GM12801 (cell line): ENCODE measurements at regions not wholly inside any gene's neighbourhood (a gene's known extent, or its start where the extent isn't known, plus 50 kb on each side); places are given as distances from the start of the nearest gene placed in this dataset.

Experiments
- TF ChIP-seq, protein P1 (sequence below): IDR thresholded peaks from one replicate; pipeline ENCODE4 v1.5.1; 2011; ENCODE audit warnings: control low read depth; ENCODE audit not compliant: insufficient read length; ENCODE audit errors: extremely low read depth

DNA sequence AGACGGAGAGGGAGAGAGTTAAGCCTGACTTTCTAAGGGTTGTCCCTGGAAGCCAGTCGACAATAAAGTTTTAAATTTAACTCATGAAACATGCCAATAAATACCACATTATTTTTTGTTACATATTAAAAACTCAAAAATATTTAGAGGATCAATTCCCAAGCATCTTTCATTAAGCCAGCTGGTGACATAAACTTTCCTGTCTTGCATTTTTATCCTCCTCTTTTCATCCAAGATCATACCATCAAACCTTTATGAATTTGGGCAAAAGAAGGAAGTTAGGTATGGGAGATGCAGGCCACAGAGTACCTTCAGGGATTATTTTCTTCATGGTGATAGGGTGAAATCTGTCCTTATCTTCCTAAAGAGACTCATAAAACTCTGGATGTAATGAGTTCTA, 178.3 kb upstream of the FBXL17 start:
- TF ChIP-seq, protein P1, sequence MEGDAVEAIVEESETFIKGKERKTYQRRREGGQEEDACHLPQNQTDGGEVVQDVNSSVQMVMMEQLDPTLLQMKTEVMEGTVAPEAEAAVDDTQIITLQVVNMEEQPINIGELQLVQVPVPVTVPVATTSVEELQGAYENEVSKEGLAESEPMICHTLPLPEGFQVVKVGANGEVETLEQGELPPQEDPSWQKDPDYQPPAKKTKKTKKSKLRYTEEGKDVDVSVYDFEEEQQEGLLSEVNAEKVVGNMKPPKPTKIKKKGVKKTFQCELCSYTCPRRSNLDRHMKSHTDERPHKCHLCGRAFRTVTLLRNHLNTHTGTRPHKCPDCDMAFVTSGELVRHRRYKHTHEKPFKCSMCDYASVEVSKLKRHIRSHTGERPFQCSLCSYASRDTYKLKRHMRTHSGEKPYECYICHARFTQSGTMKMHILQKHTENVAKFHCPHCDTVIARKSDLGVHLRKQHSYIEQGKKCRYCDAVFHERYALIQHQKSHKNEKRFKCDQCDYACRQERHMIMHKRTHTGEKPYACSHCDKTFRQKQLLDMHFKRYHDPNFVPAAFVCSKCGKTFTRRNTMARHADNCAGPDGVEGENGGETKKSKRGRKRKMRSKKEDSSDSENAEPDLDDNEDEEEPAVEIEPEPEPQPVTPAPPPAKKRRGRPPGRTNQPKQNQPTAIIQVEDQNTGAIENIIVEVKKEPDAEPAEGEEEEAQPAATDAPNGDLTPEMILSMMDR: no peak

DNA sequence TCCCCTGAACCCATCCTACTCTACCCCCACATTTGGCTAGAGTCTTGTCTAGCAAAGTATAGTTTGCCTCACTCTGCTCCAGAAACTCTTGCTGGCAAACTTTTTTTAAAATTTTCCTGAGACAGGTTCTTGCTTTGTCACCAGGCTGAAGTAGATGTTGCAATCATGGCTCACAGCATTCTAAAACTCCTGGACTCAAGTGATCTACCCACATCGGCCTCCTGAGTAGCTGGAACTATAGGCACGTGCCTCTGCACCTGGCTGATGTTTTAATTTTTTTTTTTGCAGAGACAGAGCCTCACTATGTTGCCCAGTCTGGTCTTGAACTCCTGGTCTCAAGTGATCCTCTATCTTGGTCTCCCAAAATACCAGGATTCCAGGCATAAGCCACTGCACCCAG, 175.8 kb upstream of the FBXL17 start:
- TF ChIP-seq, protein P1: no peak

DNA sequence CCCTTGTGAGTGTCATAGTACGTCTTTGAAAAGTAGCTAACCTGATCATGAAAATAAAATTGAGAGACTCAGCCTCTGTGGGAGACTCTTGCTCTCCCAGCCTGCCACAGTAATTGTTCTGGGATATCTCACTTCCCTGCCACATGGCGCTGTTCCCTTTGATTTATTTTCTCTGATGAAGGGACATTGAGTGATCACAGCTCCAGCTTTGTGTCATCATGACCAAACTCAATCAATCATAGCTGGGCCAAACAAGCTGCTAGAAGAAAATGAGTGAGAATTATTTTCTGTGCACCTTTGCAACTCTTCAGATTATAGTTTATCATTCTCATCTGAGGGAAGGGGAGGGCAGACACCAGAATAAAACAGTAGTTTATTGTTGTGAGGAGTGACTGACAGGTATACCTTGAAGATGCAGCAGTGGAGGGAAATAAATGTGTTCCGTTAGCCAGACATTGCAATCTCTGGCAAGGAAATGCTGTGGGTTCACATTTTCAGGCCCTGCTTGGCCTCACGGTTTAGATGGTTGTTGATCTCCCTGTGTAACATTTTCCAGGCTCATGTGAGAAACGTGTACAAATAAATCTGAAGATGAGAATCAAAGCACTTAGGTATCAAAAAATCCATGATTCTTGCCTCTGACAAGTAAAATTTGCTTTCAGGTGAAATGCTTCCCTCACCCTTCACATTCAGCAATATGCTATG, 174.7 kb upstream of the FBXL17 start:
- TF ChIP-seq, protein P1: no peak

DNA sequence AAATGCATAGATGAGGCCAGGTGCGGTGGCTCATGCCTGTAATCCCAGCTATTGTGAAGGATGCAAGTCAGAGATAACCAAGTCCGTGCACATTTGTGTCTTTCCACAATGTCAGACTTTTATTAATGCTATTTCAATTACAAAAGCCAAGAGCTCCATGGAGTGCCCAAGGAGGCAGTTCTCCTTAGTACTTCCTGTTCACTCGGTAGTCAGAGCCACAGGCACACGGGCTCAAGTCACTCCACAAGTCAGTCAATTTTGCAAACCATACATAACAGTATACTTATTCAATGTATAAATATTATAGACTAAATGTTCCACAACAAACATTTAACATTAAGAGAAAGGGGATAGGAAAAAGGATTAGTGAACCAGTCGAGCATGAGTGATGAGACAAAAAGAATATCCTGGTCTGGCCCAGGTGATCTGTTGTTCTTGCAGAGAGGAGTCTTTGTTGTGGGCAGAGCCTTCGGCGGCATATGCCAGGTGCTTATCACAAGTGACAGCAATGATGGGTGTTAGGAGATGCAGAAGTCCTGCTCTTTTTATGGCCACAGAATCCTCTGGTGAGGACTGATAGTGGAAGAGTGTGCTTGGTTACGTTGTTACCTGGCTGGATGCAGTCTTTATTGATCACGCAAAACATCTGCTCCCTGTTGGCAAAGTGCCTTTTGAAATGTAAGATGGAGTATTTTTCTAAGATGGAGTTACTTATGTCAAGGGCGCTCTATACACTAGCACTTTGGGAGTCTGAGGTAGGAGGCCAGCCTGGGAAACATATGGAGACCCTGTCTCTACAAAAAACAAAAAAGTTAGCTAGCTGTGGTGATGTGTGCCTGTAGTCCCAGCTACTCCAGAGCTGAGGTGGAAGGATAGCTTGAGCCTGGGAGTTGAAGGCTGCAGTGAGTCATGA, 167.0 kb upstream of the FBXL17 start:
- TF ChIP-seq, protein P1: no peak

DNA sequence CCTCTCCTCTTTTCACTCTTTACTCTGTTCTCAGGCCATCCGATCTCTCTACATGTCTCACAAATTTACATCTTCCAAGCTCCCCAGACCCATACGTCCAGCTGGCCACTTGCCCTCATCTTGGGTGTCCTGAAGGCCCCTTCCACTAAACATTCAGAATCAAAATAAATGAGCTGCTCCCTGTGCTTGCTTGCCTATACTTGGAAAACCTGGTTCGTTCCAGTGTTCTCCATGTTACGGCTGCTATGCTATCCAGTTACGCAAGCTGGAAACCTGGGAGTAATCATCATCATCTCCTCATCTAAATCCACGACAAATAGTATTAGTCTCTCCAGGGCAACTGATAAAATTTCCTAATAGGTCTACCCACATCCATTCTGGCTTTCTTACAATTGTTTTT, 165.0 kb upstream of the FBXL17 start:
- TF ChIP-seq, protein P1: no peak

DNA sequence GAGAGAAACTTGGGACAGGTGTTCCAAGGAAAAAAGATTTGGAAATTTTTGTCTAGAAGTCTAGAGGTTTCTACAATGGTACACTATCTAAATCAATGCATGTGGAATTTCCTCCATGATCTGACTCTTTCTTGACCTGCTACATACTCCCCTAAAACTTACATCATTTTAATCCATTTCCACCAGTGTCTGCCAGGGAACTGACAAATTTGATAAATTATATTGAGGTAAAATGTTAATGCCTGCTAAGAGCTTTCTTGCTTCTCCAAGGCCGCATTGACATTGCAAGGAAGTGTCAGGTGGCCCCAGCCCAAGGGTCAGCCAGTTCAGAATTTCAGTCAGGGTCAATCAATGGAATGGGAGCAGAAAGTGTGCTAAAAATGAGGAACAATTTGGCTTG, 163.4 kb upstream of the FBXL17 start:
- TF ChIP-seq, protein P1: no peak

DNA sequence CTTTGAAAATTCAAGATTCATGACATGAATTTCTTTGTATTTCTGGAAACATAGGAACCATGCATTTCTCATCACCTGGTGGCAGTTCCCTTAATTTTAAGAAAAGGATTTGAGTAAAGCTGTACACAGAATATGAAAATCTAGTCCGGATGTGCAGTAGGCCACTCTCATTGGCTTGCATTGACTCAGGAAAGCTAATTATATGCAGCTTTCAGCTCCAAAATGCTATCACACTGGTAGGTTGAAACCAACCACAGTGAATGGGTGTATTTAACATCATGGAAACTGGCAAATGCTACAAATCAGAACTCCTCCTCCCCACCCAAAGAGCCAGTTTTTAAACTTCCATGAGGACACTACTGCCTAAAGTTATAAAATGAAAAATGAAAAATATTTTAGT, 161.6 kb upstream of the FBXL17 start:
- TF ChIP-seq, protein P1: no peak
